Omental fat pad (tissue), 3 donors: ENCODE measurements at regions not wholly inside any gene's neighbourhood (a gene's known extent, or its start where the extent isn't known, plus 50 kb on each side); places are given as distances from the start of the nearest gene placed in this dataset.

Experiments used
- ATAC-seq: fragments of 150-250 bp; one replicate; pipeline ENCODE4 v1.9.1; 2016; ENCODE audit warnings: mild to moderate bottlenecking, moderate library complexity; ENCODE audit not compliant: low FRiP score
- DNase-seq: peaks from one replicate; pipeline ENCODE4 v3.0.0-alpha.2; 2019; ENCODE audit warnings: low spot score
- CTCF ChIP-seq, 3 donors: fragments of 450-650 bp; IDR thresholded peaks; one replicate each; pipeline ENCODE4 v1.5.1; 2016 to 2017; ENCODE audit warnings: antibody characterized with exemption in 3 of 3, mild to moderate bottlenecking in 3 of 3, moderate library complexity in 2 of 3

GRCh38 chr20:12020846-12021245, 103.2 kb downstream of the BTBD3 start:
- no peak for ATAC-seq
- TF ChIP-seq CTCF (IDR thresholded peaks at IDR 0.05): no peak
- no peak for DNase-seq

- no peak for TF ChIP-seq CTCF (IDR thresholded peaks at IDR 0.05)
- DNase-seq: no peak
- ATAC-seq: no peak
Measured at GRCh38 chr20:12022126-12022525, 104.4 kb downstream of the BTBD3 start.

- no peak for TF ChIP-seq CTCF (IDR thresholded peaks at IDR 0.05)
- DNase-seq (no peak), ATAC-seq (no peak)
Measured at GRCh38 chr20:12023194-12023795, 105.6 kb downstream of the BTBD3 start.

- ATAC-seq: no peak
- TF ChIP-seq CTCF (IDR thresholded peaks at IDR 0.05): no peak
- DNase-seq: no peak
Measured at GRCh38 chr20:12028771-12029170, 111.1 kb downstream of the BTBD3 start.

GRCh38 chr20:12030470-12030869, 112.8 kb downstream of the BTBD3 start:
- ATAC-seq (no peak), DNase-seq (no peak)
- no peak for TF ChIP-seq CTCF (IDR thresholded peaks at IDR 0.05)

- ATAC-seq: no peak
- no peak for TF ChIP-seq CTCF (IDR thresholded peaks at IDR 0.05)
Measured at GRCh38 chr20:12036142-12036541, 118.4 kb downstream of the BTBD3 start.

GRCh38 chr20:12037521-12037920, 119.8 kb downstream of the BTBD3 start:
- ATAC-seq (no peak), DNase-seq (no peak)
- TF ChIP-seq CTCF (IDR thresholded peaks at IDR 0.05): no peak

More at GRCh38 chr20:12036142-12036541, 118.4 kb downstream of the BTBD3 start:
- no peak for DNase-seq
